D721Med (cell line): ENCODE measurements at regions not wholly inside any gene's neighbourhood (a gene's known extent, or its start where the extent isn't known, plus 50 kb on each side); places are given as distances from the start of the nearest gene placed in this dataset.

ENCODE experiments used
- DNase-seq: peaks from one replicate; pipeline ENCODE4 v3.0.0; 2011; ENCODE audit warnings: low spot score; ENCODE audit not compliant: insufficient read length
- FAIRE-seq: peaks from 2 replicates; lab custom pipeline; 2011; peaks lifted over from hg19 to GRCh38; lab: Jason Lieb, UNC
- TF ChIP-seq, protein P1 (sequence below): IDR thresholded peaks from 2 replicates; pipeline ENCODE4 v1.5.1; 2012; ENCODE audit warnings: mild to moderate bottlenecking, control low read depth; ENCODE audit not compliant: insufficient read depth; ENCODE audit errors: missing control alignments

DNA sequence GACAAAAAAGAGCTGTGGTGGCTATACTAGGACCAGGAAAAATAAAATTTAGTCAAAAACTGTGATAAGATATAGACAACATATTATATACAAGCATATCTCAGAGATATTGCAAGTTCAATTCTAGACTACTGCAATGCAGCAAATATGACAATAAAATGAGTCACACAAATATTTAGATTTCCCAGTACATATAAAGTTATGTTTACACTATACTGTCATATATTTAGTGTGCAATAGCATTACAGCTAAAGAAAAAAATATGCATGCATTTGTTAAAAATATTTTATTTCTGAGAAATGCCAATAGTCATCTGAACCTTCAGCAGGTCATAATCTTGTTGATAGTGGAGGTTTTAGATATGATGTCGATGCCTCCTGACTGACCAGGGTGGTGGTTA, 72.1 kb downstream of the AKR1C4 start:
- DNase-seq: no peak
- TF ChIP-seq, protein P1, sequence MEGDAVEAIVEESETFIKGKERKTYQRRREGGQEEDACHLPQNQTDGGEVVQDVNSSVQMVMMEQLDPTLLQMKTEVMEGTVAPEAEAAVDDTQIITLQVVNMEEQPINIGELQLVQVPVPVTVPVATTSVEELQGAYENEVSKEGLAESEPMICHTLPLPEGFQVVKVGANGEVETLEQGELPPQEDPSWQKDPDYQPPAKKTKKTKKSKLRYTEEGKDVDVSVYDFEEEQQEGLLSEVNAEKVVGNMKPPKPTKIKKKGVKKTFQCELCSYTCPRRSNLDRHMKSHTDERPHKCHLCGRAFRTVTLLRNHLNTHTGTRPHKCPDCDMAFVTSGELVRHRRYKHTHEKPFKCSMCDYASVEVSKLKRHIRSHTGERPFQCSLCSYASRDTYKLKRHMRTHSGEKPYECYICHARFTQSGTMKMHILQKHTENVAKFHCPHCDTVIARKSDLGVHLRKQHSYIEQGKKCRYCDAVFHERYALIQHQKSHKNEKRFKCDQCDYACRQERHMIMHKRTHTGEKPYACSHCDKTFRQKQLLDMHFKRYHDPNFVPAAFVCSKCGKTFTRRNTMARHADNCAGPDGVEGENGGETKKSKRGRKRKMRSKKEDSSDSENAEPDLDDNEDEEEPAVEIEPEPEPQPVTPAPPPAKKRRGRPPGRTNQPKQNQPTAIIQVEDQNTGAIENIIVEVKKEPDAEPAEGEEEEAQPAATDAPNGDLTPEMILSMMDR: no peak
- FAIRE-seq: no peak

DNA sequence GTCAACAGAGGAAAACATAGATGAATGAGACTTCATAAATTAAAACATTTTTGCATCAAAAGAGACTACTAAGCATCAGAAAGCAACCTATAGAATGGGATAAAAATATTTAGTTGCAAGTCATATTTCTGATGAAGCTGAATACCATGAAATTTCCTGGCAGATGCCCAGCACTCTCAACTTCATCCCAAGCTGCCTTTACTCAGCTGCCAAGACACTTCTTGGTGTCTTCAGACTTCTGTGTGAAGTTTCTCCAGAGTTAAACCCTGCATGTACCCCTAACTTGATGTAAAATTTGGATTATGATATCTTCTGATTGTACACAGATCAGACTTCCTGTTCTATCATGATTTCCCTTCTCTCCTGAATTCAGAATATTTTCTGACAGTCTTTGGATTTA, 73.2 kb downstream of the AKR1C4 start:
- FAIRE-seq: no peak
- TF ChIP-seq, protein P1: no peak
- no peak for DNase-seq

DNA sequence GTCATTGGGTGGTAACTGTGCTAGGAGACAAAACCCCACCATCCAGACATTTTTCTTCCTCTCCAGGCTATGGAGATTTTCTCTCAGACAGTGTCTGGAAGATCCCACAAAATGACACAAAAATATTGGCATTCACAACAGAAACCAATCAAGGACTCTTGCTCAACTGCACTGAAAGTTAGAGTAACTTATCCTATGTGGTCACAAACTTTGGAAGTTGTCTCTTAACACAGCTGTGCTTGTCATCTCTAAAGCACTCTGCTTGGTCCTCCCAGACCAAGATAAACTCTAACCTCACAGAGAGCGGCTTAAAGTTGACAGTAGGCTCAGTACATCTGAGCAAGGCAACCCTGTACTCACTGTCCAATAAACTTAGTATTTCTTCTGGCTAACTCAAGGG, 74.9 kb downstream of the AKR1C4 start:
- DNase-seq (no peak), FAIRE-seq (no peak)
- TF ChIP-seq, protein P1: no peak

DNA sequence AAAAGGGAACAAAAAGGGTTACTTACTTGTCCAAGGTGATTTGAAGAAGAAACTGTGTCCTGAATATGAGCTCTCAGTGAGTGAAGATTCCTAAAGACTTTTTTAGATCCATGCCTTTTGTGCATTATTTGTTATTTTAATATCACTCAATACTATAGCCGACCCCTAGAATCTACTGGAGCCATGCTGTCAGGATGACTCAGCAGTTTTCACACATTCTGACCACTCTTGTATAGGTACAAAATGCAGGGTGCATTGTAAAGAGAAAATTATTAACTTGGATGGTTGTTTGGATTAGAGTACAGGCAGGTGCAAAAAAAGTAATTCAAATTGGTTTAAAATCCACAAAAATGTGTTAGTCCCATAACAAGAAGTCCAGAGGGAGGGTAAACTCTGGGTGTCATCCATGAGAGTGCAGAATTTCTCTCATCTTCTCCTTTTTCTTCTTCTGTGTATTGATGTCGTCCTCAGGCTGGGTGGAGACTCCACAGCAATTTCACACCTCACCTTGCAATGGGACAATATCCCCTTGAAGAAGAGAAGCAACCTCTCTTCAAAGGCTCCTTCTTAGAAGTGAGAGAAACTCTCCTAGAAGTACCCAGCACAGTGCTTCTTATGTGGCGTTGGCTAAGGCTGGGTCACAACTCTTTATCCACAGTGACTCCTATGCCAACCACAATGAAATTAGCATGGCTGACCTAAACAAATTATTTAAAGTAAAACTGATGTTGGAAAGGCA, 75.6 kb downstream of the AKR1C4 start:
- DNase-seq (no peak), FAIRE-seq (no peak)
- TF ChIP-seq, protein P1: no peak

DNA sequence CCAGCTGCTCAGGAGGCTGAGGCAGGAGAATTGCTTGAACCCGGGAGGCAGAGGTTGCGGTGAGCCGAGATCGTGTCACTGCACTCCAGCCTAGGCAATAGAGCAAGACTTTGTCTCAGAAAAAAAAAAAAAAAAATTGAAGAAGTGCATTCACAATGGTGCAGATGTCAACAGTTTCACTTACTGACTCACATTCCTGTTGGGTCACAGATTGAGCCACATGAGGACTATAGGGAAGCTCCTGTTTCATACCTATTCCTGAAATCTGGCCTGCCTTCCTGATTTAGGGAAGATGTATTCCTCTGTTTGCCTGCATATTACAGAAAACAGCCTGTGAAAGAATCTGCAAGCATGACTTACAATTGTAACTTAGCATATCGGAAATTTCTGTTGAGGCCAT, 78.2 kb downstream of the AKR1C4 start:
- FAIRE-seq (no peak), DNase-seq (no peak)
- TF ChIP-seq, protein P1: no peak

DNA sequence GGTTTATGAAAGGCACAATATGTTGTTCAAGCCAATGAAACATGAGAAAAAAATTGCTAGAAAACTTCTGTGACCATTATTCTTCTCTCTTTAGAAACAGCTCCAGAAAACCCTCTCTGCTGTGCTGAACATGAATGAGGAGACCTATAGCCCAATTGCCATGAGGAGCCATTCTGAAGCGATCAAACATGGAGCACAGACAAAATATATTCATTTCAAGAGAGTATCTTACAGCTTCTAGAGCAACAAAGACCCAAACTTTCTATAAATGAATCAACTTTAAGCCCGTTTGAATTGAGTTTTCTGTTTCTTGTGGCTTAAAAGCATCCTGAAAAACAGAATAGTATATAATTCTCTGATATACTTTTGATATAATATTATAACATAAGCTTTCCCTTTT, 83.4 kb upstream of the UCN3 start:
- DNase-seq (no peak), FAIRE-seq (no peak)
- TF ChIP-seq, protein P1: no peak

DNA sequence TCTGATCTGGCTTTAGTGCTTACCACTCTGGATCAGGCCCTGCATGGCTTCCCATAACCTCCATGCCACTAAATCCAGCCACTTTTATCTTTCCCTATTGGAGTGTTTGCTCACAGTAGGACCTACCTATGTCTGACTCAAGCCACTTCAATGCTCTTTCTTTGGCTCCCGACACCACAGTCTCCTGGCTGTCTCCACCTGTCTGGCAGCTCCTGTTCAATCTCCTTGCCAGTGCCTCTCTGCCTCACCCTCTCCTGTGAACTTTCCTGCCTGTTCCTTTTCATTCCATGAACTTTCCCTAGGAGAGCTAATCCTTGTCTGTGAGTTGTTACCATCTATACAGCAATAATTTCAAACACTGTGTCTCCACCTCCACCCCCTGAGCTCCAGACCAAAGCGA, 82.6 kb upstream of the UCN3 start:
- DNase-seq (no peak), FAIRE-seq (no peak)
- TF ChIP-seq, protein P1: no peak
